ENCODE measurements at regions not wholly inside any gene's neighbourhood (a gene's known extent, or its start where the extent isn't known, plus 50 kb on each side); places are given as distances from the start of the nearest gene placed in this dataset.
"Not testable (repeated sequence)": the region's sequence is repeated elsewhere in the genome, so short reads cannot be mapped to it uniquely, and the experiment has no call there.

DNA sequence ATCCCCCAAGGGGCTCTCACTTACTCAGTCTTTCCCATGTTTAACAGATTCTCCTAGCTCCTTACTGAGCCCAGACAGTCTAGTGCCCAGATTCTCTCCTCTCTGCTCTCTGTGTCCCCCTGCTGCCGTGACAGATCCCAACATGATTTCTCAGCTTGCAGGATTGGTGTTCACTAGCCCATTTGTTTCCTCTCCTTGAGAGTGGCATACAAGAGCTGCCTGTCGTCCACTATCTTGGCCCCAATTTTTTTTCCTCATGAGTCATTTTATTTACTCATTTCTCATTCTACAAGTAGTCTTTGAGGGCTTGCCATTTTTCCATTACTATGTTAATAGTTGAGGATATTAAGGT, 199.9 kb upstream of the FN1 start:
- no peaks in the 10 kb centered on the region for H3K36me3 Mint-ChIP-seq (ENCODE audit: low read depth)
- H3K4me3 Mint-ChIP-seq: no peak overlapping the region
- no peaks in the 10 kb centered on the region for H3K27me3 Mint-ChIP-seq
- no peak overlapping the region for H3K27ac Mint-ChIP-seq
- intact Hi-C loops (cut with micrococcal nuclease): no loop called here
- H3K4me1 Mint-ChIP-seq: no peaks in the 10 kb centered on the region
- DNase-seq: no peak
- H3K9me3 Mint-ChIP-seq: peaks cover 16% of the 10 kb centered on the region

DNA sequence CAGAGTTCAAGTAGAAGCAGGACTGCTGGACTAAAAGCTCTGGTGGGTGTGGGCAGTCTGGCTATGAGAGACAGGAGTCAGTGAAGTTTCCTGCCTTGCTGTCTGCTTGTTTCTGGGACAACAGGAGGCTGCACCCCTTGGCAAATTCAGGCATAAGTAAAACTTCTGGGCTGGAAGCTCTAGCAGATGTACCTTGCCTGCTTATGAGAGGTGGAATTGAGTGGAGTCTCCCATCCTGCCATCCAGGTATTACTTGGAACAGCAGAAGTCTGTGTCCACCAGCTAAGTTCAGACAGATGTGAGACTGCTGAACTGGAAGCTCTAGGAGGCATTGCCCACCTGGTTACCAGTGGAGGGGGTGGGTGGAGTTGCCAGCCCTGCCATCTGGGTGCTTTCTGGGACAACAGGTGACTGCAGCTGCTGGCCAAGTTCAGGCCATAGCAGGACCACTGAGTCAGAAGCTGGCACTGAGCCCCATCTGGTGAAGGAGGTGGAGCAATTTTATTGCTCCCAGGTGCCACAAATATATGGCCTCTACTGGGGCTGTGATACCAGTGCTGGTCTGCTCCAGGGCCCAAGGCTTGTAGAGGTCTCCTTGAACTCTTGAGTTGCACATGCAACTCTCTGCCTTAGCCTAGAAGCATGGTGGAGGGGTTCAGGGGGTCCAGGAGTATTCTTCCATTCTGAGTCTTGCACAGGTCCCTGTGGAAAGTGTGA, 199.4 kb upstream of the FN1 start:
- H3K4me1 Mint-ChIP-seq: no peaks in the 10 kb centered on the region
- no peaks in the 10 kb centered on the region for H3K36me3 Mint-ChIP-seq (ENCODE audit: low read depth)
- peaks cover 20% of the 10 kb centered on the region for H3K9me3 Mint-ChIP-seq
- intact Hi-C loops (cut with micrococcal nuclease): no loop called here
- no peaks in the 10 kb centered on the region for H3K27me3 Mint-ChIP-seq
- no peak overlapping the region for H3K27ac Mint-ChIP-seq
- no peak overlapping the region for H3K4me3 Mint-ChIP-seq
- no peak for DNase-seq

DNA sequence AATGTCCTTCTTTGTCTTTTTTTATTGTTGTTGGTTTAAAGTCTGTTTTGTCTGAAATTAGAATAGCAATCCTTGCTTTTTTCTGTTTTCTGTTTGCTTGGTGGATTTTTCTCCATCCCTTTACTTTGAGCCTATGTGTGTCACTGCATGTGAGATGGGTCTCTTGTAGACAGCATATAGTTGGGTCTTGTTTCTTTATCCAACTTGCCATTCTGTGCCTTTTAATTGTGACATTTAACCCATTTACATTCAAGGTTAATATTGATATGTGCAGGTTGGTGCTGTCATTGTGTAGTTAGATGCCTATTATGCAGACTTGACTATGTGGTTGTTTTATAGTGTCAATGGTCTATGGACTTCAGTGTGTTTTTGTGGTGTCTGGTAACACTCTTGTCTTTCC, 197.5 kb upstream of the FN1 start:
- Mint-ChIP-seq H3K27me3 (no peaks in the 10 kb centered on the region), H3K36me3 (ENCODE audit: low read depth) (no peaks in the 10 kb centered on the region), H3K9me3 (peaks cover 20% of the 10 kb centered on the region), H3K27ac (no peak overlapping the region), H3K4me1 (no peaks in the 10 kb centered on the region), H3K4me3 (no peak overlapping the region)
- intact Hi-C loops (cut with micrococcal nuclease): no loop called here
- DNase-seq: peak; percentile 21

DNA sequence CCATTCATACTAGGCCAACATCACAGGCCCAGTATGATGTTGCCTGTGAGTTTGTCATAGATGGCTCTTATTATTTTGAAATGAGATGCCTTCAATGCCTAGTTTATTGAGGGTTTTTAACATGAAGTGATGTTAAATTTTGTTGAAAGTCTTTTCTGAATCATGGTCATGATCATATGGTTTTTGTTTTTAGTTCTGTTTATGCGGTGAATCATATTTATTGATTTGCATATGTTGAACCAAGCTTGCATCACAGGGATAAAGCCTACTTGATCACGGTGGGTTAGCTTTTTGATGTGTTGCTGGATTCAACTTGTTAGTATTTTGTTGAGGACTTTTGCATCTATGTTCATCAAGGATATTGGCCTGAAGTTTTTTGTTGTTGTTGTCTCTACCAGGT, 195.8 kb upstream of the FN1 start:
- intact Hi-C loops (cut with micrococcal nuclease): no loop called here
- H3K9me3 Mint-ChIP-seq: peaks cover 20% of the 10 kb centered on the region
- no peak overlapping the region for H3K27ac Mint-ChIP-seq
- no peaks in the 10 kb centered on the region for H3K27me3 Mint-ChIP-seq
- no peak overlapping the region for H3K4me3 Mint-ChIP-seq
- peak; percentile 16 for DNase-seq
- no peaks in the 10 kb centered on the region for H3K4me1 Mint-ChIP-seq
- H3K36me3 Mint-ChIP-seq (ENCODE audit: low read depth): no peaks in the 10 kb centered on the region

GRCh38 chr2:215630796-215631195, 194.9 kb upstream of the FN1 start:
- H3K27me3 Mint-ChIP-seq; intact Hi-C loops (cut with micrococcal nuclease): not testable (repeated sequence)
- peaks cover 20% of the 10 kb centered on the region for H3K9me3 Mint-ChIP-seq

GRCh38 chr2:215627771-215628170, 191.9 kb upstream of the FN1 start:
- intact Hi-C loops (cut with micrococcal nuclease): no loop called here
- Mint-ChIP-seq H3K27ac (no peak overlapping the region), H3K27me3 (no peaks in the 10 kb centered on the region), H3K36me3 (ENCODE audit: low read depth) (no peaks in the 10 kb centered on the region), H3K9me3 (peaks cover 13% of the 10 kb centered on the region), H3K4me1 (no peaks in the 10 kb centered on the region), H3K4me3 (no peak overlapping the region)
- peak; percentile 8 for DNase-seq

More at GRCh38 chr2:215630796-215631195, 194.9 kb upstream of the FN1 start:
- not testable (repeated sequence) for H3K36me3 Mint-ChIP-seq (ENCODE audit: low read depth); H3K27ac Mint-ChIP-seq; H3K4me1 Mint-ChIP-seq; H3K4me3 Mint-ChIP-seq; DNase-seq

DNA sequence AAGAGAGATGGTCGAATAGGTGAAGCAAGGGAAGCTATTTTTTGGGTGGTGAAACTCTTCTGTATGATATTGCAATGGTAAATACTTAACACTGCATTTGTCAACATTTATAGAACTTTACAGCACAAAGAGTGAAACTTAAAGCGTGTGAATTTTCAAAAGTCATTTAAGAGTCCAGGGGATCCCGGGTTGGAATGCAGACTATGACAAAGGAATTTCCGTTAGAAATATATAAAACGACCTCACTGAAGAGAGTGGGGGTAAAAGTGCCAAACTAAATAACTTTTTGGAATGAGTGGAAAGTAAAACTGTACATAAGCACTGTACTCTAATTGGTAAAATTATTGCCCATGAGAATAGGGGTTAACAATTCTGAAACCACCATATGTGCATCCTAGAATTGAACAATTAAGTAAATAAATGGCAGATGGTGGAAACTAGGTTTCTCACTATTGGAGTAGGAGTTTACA, 191.0 kb upstream of the FN1 start:
- Mint-ChIP-seq H3K27ac (no peak overlapping the region), H3K36me3 (ENCODE audit: low read depth) (no peaks in the 10 kb centered on the region), H3K4me3 (no peak overlapping the region), H3K4me1 (no peaks in the 10 kb centered on the region), H3K27me3 (no peaks in the 10 kb centered on the region), H3K9me3 (peaks cover 8% of the 10 kb centered on the region)
- peak; percentile 31 for DNase-seq
- intact Hi-C loops (cut with micrococcal nuclease): no loop called here

GRCh38 chr2:215626063-215626462, 190.2 kb upstream of the FN1 start:
- H3K27me3 Mint-ChIP-seq: no peaks in the 10 kb centered on the region
- no peak overlapping the region for H3K27ac Mint-ChIP-seq
- no peak overlapping the region for H3K4me3 Mint-ChIP-seq
- H3K4me1 Mint-ChIP-seq: no peaks in the 10 kb centered on the region
- DNase-seq: peak; percentile 6
- intact Hi-C loops (cut with micrococcal nuclease): no loop called here
- peaks cover 4% of the 10 kb centered on the region for H3K9me3 Mint-ChIP-seq
- no peaks in the 10 kb centered on the region for H3K36me3 Mint-ChIP-seq (ENCODE audit: low read depth)

DNA sequence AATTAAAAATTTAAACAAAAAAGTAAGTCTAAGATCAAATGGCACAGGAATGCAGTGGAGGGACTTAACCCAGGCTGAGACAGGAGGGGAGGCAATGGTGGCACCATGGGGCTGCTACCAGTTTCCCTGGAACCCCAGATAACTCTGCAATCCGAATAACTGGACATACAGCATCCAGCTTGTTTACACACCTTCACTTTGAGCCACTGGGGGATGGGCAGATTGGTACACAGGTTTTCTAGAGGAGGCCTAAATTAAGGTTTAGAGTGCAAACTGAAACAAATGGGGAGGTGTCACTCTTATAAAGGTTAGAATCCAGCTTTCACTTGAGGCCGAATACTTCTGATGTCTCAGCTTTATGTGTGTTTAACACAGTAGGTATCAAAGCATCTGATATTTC, 189.3 kb upstream of the FN1 start:
- H3K4me3 Mint-ChIP-seq: no peak overlapping the region
- no peaks in the 10 kb centered on the region for H3K4me1 Mint-ChIP-seq
- no peaks in the 10 kb centered on the region for H3K9me3 Mint-ChIP-seq
- H3K27ac Mint-ChIP-seq: no peak overlapping the region
- H3K36me3 Mint-ChIP-seq (ENCODE audit: low read depth): no peaks in the 10 kb centered on the region
- intact Hi-C loops (cut with micrococcal nuclease): no loop called here
- H3K27me3 Mint-ChIP-seq: peaks cover 2% of the 10 kb centered on the region
- no peak for DNase-seq

DNA sequence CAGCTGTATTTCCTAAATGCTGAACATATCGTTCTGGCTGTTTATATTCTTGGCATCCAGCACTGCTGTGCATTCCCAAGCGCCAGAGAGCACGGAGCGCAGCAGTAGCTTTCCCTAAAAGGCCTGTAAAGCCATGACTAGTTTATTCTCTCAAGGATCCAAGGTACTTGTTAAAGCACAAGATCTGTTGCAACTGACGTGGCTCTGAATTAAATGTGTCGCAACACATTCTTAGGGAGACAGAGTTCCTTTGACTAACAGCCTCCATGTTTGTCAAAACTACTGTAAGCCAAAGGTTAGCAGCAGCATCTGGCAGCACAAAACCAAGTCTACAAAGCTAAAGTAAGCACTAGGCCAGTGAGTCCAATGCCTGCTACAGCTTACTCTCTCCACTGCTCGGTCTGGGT, 188.6 kb upstream of the FN1 start:
- intact Hi-C loops (cut with micrococcal nuclease): no loop called here

DNA sequence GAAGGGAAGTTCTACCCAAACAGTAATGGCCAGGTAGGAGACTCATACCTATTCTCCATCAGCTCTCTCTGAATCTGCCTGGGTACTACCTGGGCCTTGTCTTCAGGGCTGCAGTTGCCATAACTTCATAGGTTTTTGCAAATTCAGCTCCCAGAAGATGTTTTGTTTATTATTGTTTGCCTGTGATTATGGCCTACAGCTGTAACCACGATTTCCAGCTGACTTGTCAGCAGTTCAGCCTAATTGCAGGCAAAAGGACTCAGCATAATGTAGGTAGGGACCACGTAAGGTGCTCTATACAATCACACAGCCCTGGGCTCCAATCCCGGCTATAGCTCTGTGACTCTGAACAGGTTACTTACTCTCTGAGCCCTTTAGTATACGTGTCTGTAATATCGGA, 187.0 kb upstream of the FN1 start:
- H3K4me3 Mint-ChIP-seq: no peak overlapping the region
- H3K36me3 Mint-ChIP-seq (ENCODE audit: low read depth): no peaks in the 10 kb centered on the region
- no peak overlapping the region for H3K27ac Mint-ChIP-seq

More for the DNA sequence above, 188.6 kb upstream of the FN1 start:
- Mint-ChIP-seq H3K27ac (no peak overlapping the region), H3K36me3 (ENCODE audit: low read depth) (no peaks in the 10 kb centered on the region), H3K4me1 (peaks cover 3% of the 10 kb centered on the region), H3K4me3 (no peak overlapping the region), H3K9me3 (no peaks in the 10 kb centered on the region), H3K27me3 (peaks cover 6% of the 10 kb centered on the region)
- DNase-seq: peak; percentile 36

DNA sequence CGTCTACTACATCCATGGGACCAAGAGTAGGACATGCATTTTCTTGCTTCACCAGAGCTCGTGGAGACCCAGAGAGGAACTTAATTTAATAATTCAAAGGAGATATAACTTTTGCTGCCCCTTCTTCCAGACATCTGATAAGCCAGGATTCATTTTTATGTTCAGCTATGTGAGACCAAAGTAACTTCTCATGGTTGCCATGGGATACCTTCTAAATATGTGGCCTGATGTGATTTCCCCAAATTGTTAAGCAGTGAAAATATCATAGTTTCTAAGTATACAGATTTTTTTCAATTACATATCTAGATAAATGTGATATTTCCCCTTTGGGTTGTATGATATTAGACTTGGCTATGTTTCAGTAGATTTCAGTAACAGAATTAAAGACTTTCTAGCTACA, 185.5 kb upstream of the FN1 start:
- Mint-ChIP-seq H3K27ac (no peak overlapping the region), H3K4me3 (no peak overlapping the region), H3K9me3 (no peaks in the 10 kb centered on the region), H3K36me3 (ENCODE audit: low read depth) (no peaks in the 10 kb centered on the region), H3K27me3 (peaks cover 15% of the 10 kb centered on the region), H3K4me1 (peaks cover 4% of the 10 kb centered on the region)
- DNase-seq: no peak
- intact Hi-C loops (cut with micrococcal nuclease): no loop called here

More for the DNA sequence above, 187.0 kb upstream of the FN1 start:
- Mint-ChIP-seq H3K9me3 (no peaks in the 10 kb centered on the region), H3K27me3 (peaks cover 13% of the 10 kb centered on the region), H3K4me1 (peaks cover 4% of the 10 kb centered on the region)
- no peak for DNase-seq
- intact Hi-C loops (cut with micrococcal nuclease): no loop called here

DNA sequence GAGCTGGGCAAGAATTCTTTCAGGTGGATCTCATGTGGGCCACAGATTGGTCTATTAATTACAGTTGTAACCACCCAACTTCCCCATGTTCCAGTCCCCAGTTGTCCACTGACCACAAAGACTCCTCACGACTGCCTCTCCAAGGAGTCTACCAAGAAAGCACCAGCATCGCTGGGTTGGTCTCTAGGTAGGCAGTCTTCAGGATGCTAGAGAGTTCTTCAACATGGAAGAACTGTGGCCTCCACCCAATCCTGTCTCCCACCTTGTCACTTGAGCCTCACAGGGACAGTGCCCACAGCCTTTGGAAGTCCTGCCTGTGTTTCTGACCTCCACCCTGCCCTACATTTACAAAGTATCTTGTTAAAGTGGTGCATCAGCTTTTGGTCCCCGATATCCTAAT, 184.7 kb upstream of the FN1 start:
- Mint-ChIP-seq H3K27me3 (peaks cover 15% of the 10 kb centered on the region), H3K9me3 (no peaks in the 10 kb centered on the region), H3K4me1 (peaks cover 4% of the 10 kb centered on the region)

GRCh38 chr2:215619989-215620388, 184.1 kb upstream of the FN1 start:
- intact Hi-C loops (cut with micrococcal nuclease): no loop called here
- Mint-ChIP-seq H3K4me1 (peaks cover 4% of the 10 kb centered on the region), H3K36me3 (ENCODE audit: low read depth) (no peaks in the 10 kb centered on the region), H3K27me3 (peaks cover 15% of the 10 kb centered on the region), H3K27ac (no peak overlapping the region), H3K9me3 (no peaks in the 10 kb centered on the region), H3K4me3 (peak overlapping the region; percentile 54)
- no peak for DNase-seq

More for the DNA sequence above, 184.7 kb upstream of the FN1 start:
- Mint-ChIP-seq H3K4me3 (no peak overlapping the region), H3K36me3 (ENCODE audit: low read depth) (no peaks in the 10 kb centered on the region), H3K27ac (no peak overlapping the region)
- no peak for DNase-seq
- intact Hi-C loops (cut with micrococcal nuclease): no loop called here

All from activated CD4-positive, alpha-beta T cell treated with anti-CD3 and anti-CD28 coated beads, Interleukin-2, amount 10 ng/mL, durations not matched to agents 24 days and 14 days (primary cell).